SU-DHL-6 (cell line): ENCODE measurements at regions not wholly inside any gene's neighbourhood (a gene's known extent, or its start where the extent isn't known, plus 50 kb on each side); places are given as distances from the start of the nearest gene placed in this dataset.

Experiments
- H2AFZ ChIP-seq: fragments of 200-600 bp; sonication (generic); 2 replicates; pipeline ENCODE4 v1.6.1; 2014; ENCODE audit warnings: low read depth, mild to moderate bottlenecking, moderate library complexity, mixed read lengths, antibody characterized with exemption, low read length; ENCODE audit not compliant: severe bottlenecking
- H3F3A ChIP-seq: fragments of 200-600 bp; shearing (Covaris generic); 2 replicates; pipeline ENCODE4 v1.6.0; 2016; ENCODE audit warnings: antibody characterized with exemption, mild to moderate bottlenecking; ENCODE audit not compliant: insufficient read depth
- H3K27ac ChIP-seq: fragments of 200-600 bp; sonication (generic); 2 replicates; pipeline ENCODE4 v1.5.1; 2016; ENCODE audit warnings: low read depth, mild to moderate bottlenecking, low read length, moderate library complexity, mixed read lengths
- H3K27me3 ChIP-seq: fragments of 200-600 bp; sonication (generic), shearing (Covaris generic); 2 replicates; pipeline ENCODE4 v1.6.0; 2014; ENCODE audit warnings: mild to moderate bottlenecking, low read length
- H3K36me3 ChIP-seq: fragments of 200-600 bp; sonication (generic); 2 replicates; pipeline ENCODE4 v1.6.1; 2014; ENCODE audit warnings: mild to moderate bottlenecking, low read length, mixed read lengths
- H3K4me2 ChIP-seq: fragments of 300-600, 200-600 bp; shearing (Covaris generic), sonication (generic); 2 replicates; pipeline ENCODE4 v1.6.0; 2014; ENCODE audit warnings: low read length, low read depth, mild to moderate bottlenecking; ENCODE audit not compliant: poor library complexity, severe bottlenecking
- H3K4me3 ChIP-seq: fragments of 200-600 bp; sonication (generic); 2 replicates; pipeline ENCODE4 v1.5.1; 2014; ENCODE audit warnings: antibody characterized with exemption, low read length, mild to moderate bottlenecking, mixed read lengths; ENCODE audit not compliant: insufficient read depth, poor library complexity, severe bottlenecking
- H3K79me2 ChIP-seq: fragments of 200-600 bp; sonication (generic); 2 replicates; pipeline ENCODE4 v1.6.1; 2014; ENCODE audit warnings: mild to moderate bottlenecking, low read length, moderate library complexity; ENCODE audit not compliant: insufficient read depth
- H3K9ac ChIP-seq: fragments of 200-600 bp; sonication (generic); 2 replicates; pipeline ENCODE4 v1.7.0; 2014; ENCODE audit warnings: mild to moderate bottlenecking, low read length
- H3K9me2 ChIP-seq: fragments of 200-600 bp; sonication (generic); replicated peaks from 2 replicates; pipeline ENCODE4 v1.6.1; 2014; ENCODE audit warnings: low read length; ENCODE audit not compliant: insufficient read depth
- H3K9me3 ChIP-seq: fragments of 200-600 bp; sonication (generic); 2 replicates; pipeline ENCODE4 v1.6.1; 2014; ENCODE audit warnings: low read length, mixed read lengths; ENCODE audit not compliant: insufficient read depth
- H4K20me1 ChIP-seq: fragments of 200-600 bp; sonication (generic); 2 replicates; pipeline ENCODE4 v1.6.1; 2014; ENCODE audit warnings: low read depth, mild to moderate bottlenecking, antibody characterized with exemption, low read length, moderate library complexity, mixed read lengths
- EZH2phosphoT487 ChIP-seq: fragments of 200-600 bp; sonication (generic), shearing (Covaris generic); conservative IDR thresholded peaks from 2 replicates; pipeline ENCODE4 v1.6.1; 2018; ENCODE audit warnings: mild to moderate bottlenecking, antibody characterized with exemption, low read length, moderate library complexity, mixed read lengths
- TF ChIP-seq, protein P1 (sequence below): fragments of 200-600 bp; sonication (generic); IDR thresholded peaks from one replicate; pipeline ENCODE4 v1.5.1; 2017; ENCODE audit warnings: antibody characterized with exemption, mild to moderate bottlenecking, low read length, moderate library complexity; ENCODE audit not compliant: insufficient read depth, poor library complexity, severe bottlenecking

GRCh38 chr7:41830271-41830670 lies 127.4 kb upstream of the INHBA start:
- Histone ChIP-seq H2AFZ (no peak overlapping the region), H3K9me2 (no peaks in the 10 kb centered on the region), H3K79me2 (no peaks in the 10 kb centered on the region), H3K4me2 (no peak overlapping the region), H3F3A (no peaks in the 10 kb centered on the region), H4K20me1 (no peaks in the 10 kb centered on the region), H3K9ac (no peak overlapping the region), H3K27me3 (no peaks in the 10 kb centered on the region), H3K27ac (no peak overlapping the region), H3K36me3 (no peaks in the 10 kb centered on the region), H3K9me3 (peaks cover 6% of the 10 kb centered on the region; the same call in 1 of the 2 replicates), H3K4me3 (no peak overlapping the region)
- TF ChIP-seq, protein P1, sequence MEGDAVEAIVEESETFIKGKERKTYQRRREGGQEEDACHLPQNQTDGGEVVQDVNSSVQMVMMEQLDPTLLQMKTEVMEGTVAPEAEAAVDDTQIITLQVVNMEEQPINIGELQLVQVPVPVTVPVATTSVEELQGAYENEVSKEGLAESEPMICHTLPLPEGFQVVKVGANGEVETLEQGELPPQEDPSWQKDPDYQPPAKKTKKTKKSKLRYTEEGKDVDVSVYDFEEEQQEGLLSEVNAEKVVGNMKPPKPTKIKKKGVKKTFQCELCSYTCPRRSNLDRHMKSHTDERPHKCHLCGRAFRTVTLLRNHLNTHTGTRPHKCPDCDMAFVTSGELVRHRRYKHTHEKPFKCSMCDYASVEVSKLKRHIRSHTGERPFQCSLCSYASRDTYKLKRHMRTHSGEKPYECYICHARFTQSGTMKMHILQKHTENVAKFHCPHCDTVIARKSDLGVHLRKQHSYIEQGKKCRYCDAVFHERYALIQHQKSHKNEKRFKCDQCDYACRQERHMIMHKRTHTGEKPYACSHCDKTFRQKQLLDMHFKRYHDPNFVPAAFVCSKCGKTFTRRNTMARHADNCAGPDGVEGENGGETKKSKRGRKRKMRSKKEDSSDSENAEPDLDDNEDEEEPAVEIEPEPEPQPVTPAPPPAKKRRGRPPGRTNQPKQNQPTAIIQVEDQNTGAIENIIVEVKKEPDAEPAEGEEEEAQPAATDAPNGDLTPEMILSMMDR: no peak
- TF ChIP-seq EZH2phosphoT487: no peak

- no peak overlapping the region for H3K27ac ChIP-seq
- TF ChIP-seq, protein P1: no peak
- no peak for TF ChIP-seq EZH2phosphoT487
- no peaks in the 10 kb centered on the region for H3F3A ChIP-seq
- no peaks in the 10 kb centered on the region for H3K9me2 ChIP-seq
- no peaks in the 10 kb centered on the region for H3K36me3 ChIP-seq
- H2AFZ ChIP-seq: no peak overlapping the region
- H3K9ac ChIP-seq: no peak overlapping the region
- H3K79me2 ChIP-seq: no peaks in the 10 kb centered on the region
- H3K9me3 ChIP-seq: peaks cover 6% of the 10 kb centered on the region; the same call in 1 of the 2 replicates
- no peak overlapping the region for H3K4me2 ChIP-seq
- H3K27me3 ChIP-seq: no peaks in the 10 kb centered on the region
- no peaks in the 10 kb centered on the region for H4K20me1 ChIP-seq
- H3K4me3 ChIP-seq: no peak overlapping the region
Measured at GRCh38 chr7:41828911-41829310, 126.0 kb upstream of the INHBA start.

DNA sequence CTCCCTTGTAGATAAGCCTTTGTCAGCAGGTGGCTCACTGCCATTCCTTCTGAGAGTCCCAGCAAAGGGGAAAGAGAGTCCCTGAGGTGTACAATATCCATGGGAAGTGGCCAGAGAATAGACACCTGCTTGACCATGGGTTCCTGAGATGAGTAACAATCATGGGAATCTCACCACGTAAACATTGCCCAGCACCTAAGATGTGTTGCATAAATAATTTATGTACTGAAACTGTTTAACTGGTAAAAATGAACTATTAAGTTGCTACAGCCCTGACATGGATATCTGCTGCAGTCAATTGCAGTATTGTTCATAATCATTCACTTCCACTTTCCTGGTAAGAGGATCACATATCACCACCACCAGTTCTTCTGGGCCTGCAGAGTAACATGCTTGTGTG lies 123.8 kb upstream of the INHBA start:
- Histone ChIP-seq H2AFZ (no peak overlapping the region), H3F3A (no peaks in the 10 kb centered on the region), H3K36me3 (no peaks in the 10 kb centered on the region), H3K4me2 (no peak overlapping the region), H3K79me2 (no peaks in the 10 kb centered on the region), H3K27ac (no peak overlapping the region), H3K9ac (no peak overlapping the region), H3K27me3 (no peaks in the 10 kb centered on the region), H3K9me3 (no peaks in the 10 kb centered on the region), H4K20me1 (no peaks in the 10 kb centered on the region), H3K9me2 (no peaks in the 10 kb centered on the region), H3K4me3 (no peak overlapping the region)
- no peak for TF ChIP-seq EZH2phosphoT487
- TF ChIP-seq, protein P1: no peak
